Epithelial cell of proximal tubule (primary cell): ENCODE measurements at regions not wholly inside any gene's neighbourhood (a gene's known extent, or its start where the extent isn't known, plus 50 kb on each side); places are given as distances from the start of the nearest gene placed in this dataset.

Experiments used
- DNase-seq: peaks from one replicate; pipeline ENCODE4 v3.0.0-alpha.2; 2011; ENCODE audit warnings: low read depth
- H3K4me3 ChIP-seq: 2 replicates; pipeline ENCODE4 v1.5.1; 2011; ENCODE audit warnings: low read depth, mild to moderate bottlenecking, low read length
- TF ChIP-seq, protein P1 (sequence below): conservative IDR thresholded peaks from 2 replicates; pipeline ENCODE4 v1.5.1; 2012; ENCODE audit warnings: low read depth, mild to moderate bottlenecking, low read length

DNA sequence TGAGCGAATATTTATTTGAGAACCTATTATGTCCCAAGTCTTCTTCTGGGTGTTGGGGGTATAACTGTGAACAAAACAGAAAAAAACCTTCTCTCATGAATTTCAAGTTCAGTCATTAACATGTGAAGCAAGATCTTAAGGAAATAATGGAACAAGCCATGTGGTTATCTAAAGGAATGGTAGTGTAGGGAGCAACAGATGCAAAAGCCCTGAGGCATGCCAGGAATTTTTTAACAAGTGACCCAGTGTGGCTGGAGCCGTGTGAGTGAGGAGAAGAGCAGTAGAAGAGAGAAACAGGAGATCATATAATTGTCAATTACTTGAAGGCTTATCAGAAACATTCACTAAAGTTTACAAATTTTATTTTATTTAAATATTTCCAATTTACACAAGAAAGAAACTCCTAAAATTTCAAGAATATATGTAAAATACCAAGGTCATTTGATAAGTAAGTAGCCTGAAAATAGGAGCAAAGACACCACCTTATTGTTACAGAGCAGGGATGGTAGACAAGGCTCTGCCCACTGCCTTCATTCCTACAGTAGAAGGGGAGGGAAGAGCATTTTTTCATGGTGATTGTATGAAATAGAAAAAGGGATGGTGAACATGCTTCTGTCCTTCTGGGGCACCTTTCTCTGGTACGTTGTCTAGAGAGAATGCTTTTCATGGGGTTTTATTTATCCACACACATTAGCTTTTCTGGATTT, 345.1 kb downstream of the PLOD2 start:
- DNase-seq, result no peak
- TF ChIP-seq, protein P1, sequence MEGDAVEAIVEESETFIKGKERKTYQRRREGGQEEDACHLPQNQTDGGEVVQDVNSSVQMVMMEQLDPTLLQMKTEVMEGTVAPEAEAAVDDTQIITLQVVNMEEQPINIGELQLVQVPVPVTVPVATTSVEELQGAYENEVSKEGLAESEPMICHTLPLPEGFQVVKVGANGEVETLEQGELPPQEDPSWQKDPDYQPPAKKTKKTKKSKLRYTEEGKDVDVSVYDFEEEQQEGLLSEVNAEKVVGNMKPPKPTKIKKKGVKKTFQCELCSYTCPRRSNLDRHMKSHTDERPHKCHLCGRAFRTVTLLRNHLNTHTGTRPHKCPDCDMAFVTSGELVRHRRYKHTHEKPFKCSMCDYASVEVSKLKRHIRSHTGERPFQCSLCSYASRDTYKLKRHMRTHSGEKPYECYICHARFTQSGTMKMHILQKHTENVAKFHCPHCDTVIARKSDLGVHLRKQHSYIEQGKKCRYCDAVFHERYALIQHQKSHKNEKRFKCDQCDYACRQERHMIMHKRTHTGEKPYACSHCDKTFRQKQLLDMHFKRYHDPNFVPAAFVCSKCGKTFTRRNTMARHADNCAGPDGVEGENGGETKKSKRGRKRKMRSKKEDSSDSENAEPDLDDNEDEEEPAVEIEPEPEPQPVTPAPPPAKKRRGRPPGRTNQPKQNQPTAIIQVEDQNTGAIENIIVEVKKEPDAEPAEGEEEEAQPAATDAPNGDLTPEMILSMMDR, result no peak
- H3K4me3 ChIP-seq, result no peak overlapping the region

DNA sequence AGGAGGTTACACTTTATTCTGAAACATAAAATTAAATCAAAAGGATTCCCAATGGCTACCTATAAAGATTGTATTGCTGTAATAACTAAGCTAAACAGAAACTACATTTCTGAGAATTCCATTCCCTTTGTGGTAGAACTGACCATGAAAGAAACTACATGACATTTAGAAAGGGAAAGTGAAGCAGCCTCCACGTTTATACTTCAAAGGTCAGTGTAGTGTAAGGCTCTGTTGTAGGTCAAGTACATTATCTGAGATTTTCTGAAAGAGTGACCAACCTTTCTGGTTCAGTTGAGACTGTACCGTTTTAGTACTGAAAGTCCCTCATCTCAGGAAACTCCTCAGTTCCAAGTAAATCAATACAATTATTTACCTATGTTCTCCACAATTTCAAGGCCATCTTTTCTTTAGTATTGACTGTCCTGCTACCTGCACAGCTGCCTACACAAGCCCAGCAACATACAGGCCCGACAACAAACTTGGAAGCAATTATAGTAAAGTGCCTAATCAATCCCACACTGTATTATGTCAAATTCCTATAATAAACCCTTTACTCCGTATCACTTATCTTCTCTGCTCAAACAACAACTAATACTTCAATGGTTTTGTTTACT, 343.0 kb downstream of the PLOD2 start:
- TF ChIP-seq, protein P1, result no peak
- DNase-seq, result no peak
- no peak overlapping the region for H3K4me3 ChIP-seq

DNA sequence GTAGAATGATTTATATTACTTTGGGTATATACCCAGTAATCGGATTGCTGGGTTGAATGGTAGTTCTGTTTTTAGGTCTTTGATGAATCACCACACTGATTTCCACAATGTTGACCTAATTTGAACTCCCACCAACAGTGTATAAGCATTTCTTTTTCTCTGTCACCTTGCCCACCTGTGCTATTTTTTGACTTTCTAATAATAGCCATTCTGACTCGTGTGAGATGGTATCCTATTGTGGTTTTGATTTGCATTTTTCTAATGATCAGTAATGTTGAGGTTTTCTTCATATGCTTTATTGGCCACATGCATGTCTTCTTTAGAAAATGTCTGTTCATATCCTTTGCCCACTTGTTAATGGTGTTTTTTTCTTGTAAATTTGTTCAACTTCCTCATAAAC, 340.8 kb downstream of the PLOD2 start:
- no peak overlapping the region for H3K4me3 ChIP-seq
- TF ChIP-seq, protein P1, result no peak
- no peak for DNase-seq

DNA sequence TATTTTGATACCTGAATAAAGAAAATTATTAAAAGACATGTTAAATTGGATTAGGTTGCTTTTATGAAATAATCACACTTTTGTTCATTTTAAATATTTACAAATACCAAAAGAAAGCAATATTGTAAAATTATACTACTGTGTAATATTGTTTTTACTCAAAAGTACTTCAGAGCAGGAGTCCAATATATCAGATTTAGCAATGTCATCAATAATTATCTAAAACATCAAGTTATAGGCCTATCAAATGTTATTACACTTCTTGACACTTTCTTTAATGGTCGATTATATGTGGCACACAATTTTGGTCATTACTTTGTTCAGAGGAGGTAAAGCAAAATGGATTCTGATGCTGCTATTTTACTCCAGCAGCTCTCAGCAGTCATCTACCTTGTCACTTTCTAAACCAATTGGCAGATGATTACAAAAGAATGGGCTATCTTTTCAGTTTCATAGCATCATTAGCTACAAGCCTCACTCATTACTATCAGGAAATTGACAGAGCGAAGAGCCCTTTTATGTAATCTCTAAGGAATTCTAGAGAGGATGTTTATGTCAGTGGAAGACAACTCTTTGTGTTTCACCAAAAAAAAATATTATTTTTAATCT, 318.6 kb downstream of the PLOD2 start:
- TF ChIP-seq, protein P1, result no peak
- no peak for DNase-seq
- no peak overlapping the region for H3K4me3 ChIP-seq

DNA sequence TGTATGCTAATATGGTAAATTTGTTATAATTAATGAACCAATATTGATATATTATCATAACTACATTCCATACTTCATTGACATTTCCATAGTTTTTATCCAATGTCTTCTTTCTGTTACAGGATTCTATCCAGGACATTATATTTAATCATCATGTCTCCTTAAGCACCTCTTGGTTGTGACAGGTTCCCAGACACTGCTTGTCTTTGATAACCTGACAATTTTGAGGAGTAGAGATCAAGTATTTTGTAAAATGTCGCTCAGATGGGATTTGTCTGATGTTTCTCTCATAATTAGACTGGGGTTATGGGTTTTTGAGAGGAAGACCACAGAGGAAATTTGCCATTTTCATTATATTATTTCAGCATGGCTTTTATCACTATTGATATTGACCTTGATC, 317.4 kb downstream of the PLOD2 start:
- TF ChIP-seq, protein P1, result no peak
- DNase-seq, result no peak
- H3K4me3 ChIP-seq, result no peak overlapping the region

DNA sequence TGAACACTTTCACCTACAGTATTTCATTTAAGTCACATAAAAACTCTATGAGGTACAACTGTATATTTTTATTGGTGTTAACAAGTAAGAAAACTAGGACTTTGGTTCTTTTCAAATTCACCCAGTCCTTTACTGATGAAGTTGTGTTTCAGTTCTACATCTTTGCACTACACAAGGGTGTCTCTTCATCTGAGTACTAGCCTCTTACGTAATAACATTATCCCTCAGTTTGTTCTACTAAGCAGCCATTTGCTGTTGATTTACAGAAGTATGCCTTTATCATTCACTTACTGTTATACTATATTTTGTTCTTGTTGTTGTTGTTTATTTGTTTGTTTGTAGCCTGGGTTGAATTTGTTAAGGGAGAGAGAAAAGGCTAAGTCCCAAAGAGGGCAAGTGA, 311.9 kb downstream of the PLOD2 start:
- DNase-seq, result no peak
- TF ChIP-seq, protein P1, result no peak
- H3K4me3 ChIP-seq, result no peak overlapping the region
